Neural progenitor cell (in vitro differentiated cells): ENCODE measurements at regions not wholly inside any gene's neighbourhood (a gene's known extent, or its start where the extent isn't known, plus 50 kb on each side); places are given as distances from the start of the nearest gene placed in this dataset.

Source experiments
- DNase-seq: peaks from one replicate; pipeline ENCODE4 v3.0.0-alpha.2; 2016; ENCODE audit warnings: low spot score
- H2AFZ ChIP-seq: fragments of 200-600 bp; sonication (generic); replicated peaks from 2 replicates; pipeline ENCODE4 v1.6.1; 2016; ENCODE audit warnings: antibody characterized with exemption
- H3F3A ChIP-seq: fragments of 200-600 bp; sonication (generic); 2 replicates; pipeline ENCODE4 v1.6.1; 2016; ENCODE audit warnings: antibody characterized with exemption, low read depth
- H3K27ac ChIP-seq: fragments of 200-600 bp; sonication (generic); 2 replicates; pipeline ENCODE4 v1.5.1; 2016; ENCODE audit warnings: mild to moderate bottlenecking
- H3K27me3 ChIP-seq: fragments of 200-600 bp; sonication (generic); 2 replicates; pipeline ENCODE4 v1.6.1; 2016; ENCODE audit warnings: mild to moderate bottlenecking, moderate library complexity
- H3K36me3 ChIP-seq: fragments of 200-600 bp; sonication (generic); 2 replicates; pipeline ENCODE4 v1.5.1; 2016
- H3K4me1 ChIP-seq: fragments of 200-600 bp; sonication (generic); 2 replicates; pipeline ENCODE4 v1.6.1; 2016; ENCODE audit warnings: mixed run types
- H3K4me2 ChIP-seq: fragments of 200-600 bp; sonication (generic); 2 replicates; pipeline ENCODE4 v1.6.1; 2016
- H3K4me3 ChIP-seq: fragments of 200-600 bp; sonication (generic); 2 replicates; pipeline ENCODE4 v1.5.1; 2016
- H3K79me2 ChIP-seq: fragments of 200-600 bp; sonication (generic); 2 replicates; pipeline ENCODE4 v1.6.1; 2016; ENCODE audit warnings: low read depth
- H3K9ac ChIP-seq: fragments of 200-600 bp; sonication (generic); 2 replicates; pipeline ENCODE4 v1.6.1; 2016
- H3K9me3 ChIP-seq: fragments of 200-600 bp; sonication (generic); 2 replicates; pipeline ENCODE4 v1.5.1; 2016; ENCODE audit warnings: low read depth
- H4K20me1 ChIP-seq: fragments of 200-600 bp; sonication (generic); 2 replicates; pipeline ENCODE4 v1.6.1; 2016; ENCODE audit warnings: low read depth
- H3K27ac Mint-ChIP-seq: 3 replicates; pipeline ENCODE4 v1.8.0; 2021; ENCODE audit warnings: mixed read lengths
- H3K27me3 Mint-ChIP-seq: 2 replicates; pipeline ENCODE4 v1.8.0; 2022; ENCODE audit warnings: low read depth, mild to moderate bottlenecking, inconsistent platforms, moderate library complexity, mixed read lengths; ENCODE audit not compliant: insufficient read depth
- H3K36me3 Mint-ChIP-seq: 3 replicates; pipeline ENCODE4 v1.8.0; 2021; ENCODE audit warnings: mixed read lengths
- H3K4me1 Mint-ChIP-seq: 3 replicates; pipeline ENCODE4 v1.8.0; 2021; ENCODE audit warnings: mixed read lengths
- H3K4me3 Mint-ChIP-seq: 3 replicates; pipeline ENCODE4 v1.8.0; 2021; ENCODE audit warnings: mild to moderate bottlenecking, moderate library complexity, mixed read lengths
- H3K9me3 Mint-ChIP-seq: 3 replicates; pipeline ENCODE4 v1.8.0; 2020; ENCODE audit warnings: mixed read lengths
- EZH2 ChIP-seq: fragments of 200-600 bp; sonication (generic); IDR thresholded peaks from 2 replicates; pipeline ENCODE4 v1.6.1; 2017; ENCODE audit warnings: antibody characterized with exemption, mild to moderate bottlenecking, moderate library complexity
- EZH2phosphoT487 ChIP-seq: fragments of 200-600 bp; sonication (generic); IDR thresholded peaks from 2 replicates; pipeline ENCODE4 v1.6.1; 2017; ENCODE audit warnings: antibody characterized with exemption
- TF ChIP-seq, protein P1 (sequence below): fragments of 200-600 bp; sonication (generic); IDR thresholded peaks from 2 replicates; pipeline ENCODE4 v1.5.1; 2017; ENCODE audit warnings: antibody characterized with exemption, mild to moderate bottlenecking

DNA sequence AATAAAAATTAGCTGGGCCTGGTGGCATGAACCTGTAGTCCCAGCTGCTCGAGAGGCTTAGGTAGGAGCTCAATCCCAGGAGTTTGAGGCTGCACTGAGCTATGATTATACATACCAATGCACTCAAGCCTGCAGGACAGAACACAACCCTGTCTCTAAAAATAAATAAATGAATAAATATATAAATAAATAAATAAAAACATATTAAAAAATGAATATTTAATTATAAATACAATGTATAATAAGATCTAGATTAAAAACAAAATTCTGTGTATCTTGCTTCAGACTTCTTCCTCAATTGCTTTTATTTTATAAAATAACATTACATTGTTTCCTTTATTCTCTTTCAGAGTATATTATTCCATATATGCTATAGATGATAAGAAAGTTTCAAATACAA lies 1964.1 kb downstream of the PCDH9 start:
- DNase-seq = no peak
- H3K27ac Mint-ChIP-seq = no peak overlapping the region
- no peaks in the 10 kb centered on the region for H3K27me3 ChIP-seq
- H3K4me1 ChIP-seq = no peaks in the 10 kb centered on the region
- H3K9me3 Mint-ChIP-seq = peaks cover 5% of the 10 kb centered on the region
- no peak overlapping the region for H3K4me2 ChIP-seq
- no peaks in the 10 kb centered on the region for H3F3A ChIP-seq
- no peak overlapping the region for H3K4me3 ChIP-seq
- H3K9me3 ChIP-seq = no peaks in the 10 kb centered on the region
- H3K27me3 Mint-ChIP-seq = peaks cover 4% of the 10 kb centered on the region
- no peak overlapping the region for H3K27ac ChIP-seq
- no peak overlapping the region for H3K9ac ChIP-seq
- H3K79me2 ChIP-seq = no peaks in the 10 kb centered on the region
- no peaks in the 10 kb centered on the region for H4K20me1 ChIP-seq
- H3K4me1 Mint-ChIP-seq = peaks cover 6% of the 10 kb centered on the region
- TF ChIP-seq EZH2phosphoT487 = no peak
- no peak for TF ChIP-seq EZH2
- TF ChIP-seq, protein P1, sequence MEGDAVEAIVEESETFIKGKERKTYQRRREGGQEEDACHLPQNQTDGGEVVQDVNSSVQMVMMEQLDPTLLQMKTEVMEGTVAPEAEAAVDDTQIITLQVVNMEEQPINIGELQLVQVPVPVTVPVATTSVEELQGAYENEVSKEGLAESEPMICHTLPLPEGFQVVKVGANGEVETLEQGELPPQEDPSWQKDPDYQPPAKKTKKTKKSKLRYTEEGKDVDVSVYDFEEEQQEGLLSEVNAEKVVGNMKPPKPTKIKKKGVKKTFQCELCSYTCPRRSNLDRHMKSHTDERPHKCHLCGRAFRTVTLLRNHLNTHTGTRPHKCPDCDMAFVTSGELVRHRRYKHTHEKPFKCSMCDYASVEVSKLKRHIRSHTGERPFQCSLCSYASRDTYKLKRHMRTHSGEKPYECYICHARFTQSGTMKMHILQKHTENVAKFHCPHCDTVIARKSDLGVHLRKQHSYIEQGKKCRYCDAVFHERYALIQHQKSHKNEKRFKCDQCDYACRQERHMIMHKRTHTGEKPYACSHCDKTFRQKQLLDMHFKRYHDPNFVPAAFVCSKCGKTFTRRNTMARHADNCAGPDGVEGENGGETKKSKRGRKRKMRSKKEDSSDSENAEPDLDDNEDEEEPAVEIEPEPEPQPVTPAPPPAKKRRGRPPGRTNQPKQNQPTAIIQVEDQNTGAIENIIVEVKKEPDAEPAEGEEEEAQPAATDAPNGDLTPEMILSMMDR = no peak
- no peaks in the 10 kb centered on the region for H3K36me3 ChIP-seq
- no peaks in the 10 kb centered on the region for H3K36me3 Mint-ChIP-seq
- no peak overlapping the region for H3K4me3 Mint-ChIP-seq
- H2AFZ ChIP-seq = no peak overlapping the region

DNA sequence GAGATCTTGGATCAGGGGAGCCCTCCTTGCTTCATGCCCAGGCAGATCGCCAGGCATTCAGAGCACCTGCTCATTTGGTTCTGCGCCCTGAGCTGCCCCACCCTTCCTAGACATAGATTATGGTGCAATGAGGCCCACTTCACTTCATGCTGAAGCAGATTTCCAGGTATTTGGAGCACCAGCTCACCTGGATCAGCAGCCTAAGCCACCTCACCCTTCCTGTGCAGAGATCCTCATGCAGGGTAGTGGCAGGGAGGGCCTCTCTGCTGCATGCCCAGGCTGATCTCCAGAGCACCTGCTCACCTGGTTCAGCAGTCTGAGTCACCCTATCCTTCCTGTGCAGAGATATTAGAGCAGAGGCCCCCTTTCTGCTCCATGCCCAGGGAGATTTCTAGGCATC lies 1966.1 kb downstream of the PCDH9 start:
- H3K36me3 Mint-ChIP-seq = no peaks in the 10 kb centered on the region
- no peak for DNase-seq
- Histone ChIP-seq H3K4me3 (no peak overlapping the region), H3K36me3 (no peaks in the 10 kb centered on the region), H3F3A (no peaks in the 10 kb centered on the region), H3K79me2 (no peaks in the 10 kb centered on the region), H3K27me3 (no peaks in the 10 kb centered on the region), H4K20me1 (no peaks in the 10 kb centered on the region), H3K4me1 (no peaks in the 10 kb centered on the region), H3K27ac (no peak overlapping the region), H3K4me2 (no peak overlapping the region), H3K9ac (no peak overlapping the region), H2AFZ (no peak overlapping the region), H3K9me3 (no peaks in the 10 kb centered on the region)
- peaks cover 5% of the 10 kb centered on the region for H3K9me3 Mint-ChIP-seq
- no peak overlapping the region for H3K4me3 Mint-ChIP-seq
- H3K4me1 Mint-ChIP-seq = peaks cover 8% of the 10 kb centered on the region
- peaks cover 4% of the 10 kb centered on the region for H3K27me3 Mint-ChIP-seq
- no peak overlapping the region for H3K27ac Mint-ChIP-seq
- TF ChIP-seq, protein P1 = no peak
- TF ChIP-seq EZH2phosphoT487 (no peak), EZH2 (no peak)

DNA sequence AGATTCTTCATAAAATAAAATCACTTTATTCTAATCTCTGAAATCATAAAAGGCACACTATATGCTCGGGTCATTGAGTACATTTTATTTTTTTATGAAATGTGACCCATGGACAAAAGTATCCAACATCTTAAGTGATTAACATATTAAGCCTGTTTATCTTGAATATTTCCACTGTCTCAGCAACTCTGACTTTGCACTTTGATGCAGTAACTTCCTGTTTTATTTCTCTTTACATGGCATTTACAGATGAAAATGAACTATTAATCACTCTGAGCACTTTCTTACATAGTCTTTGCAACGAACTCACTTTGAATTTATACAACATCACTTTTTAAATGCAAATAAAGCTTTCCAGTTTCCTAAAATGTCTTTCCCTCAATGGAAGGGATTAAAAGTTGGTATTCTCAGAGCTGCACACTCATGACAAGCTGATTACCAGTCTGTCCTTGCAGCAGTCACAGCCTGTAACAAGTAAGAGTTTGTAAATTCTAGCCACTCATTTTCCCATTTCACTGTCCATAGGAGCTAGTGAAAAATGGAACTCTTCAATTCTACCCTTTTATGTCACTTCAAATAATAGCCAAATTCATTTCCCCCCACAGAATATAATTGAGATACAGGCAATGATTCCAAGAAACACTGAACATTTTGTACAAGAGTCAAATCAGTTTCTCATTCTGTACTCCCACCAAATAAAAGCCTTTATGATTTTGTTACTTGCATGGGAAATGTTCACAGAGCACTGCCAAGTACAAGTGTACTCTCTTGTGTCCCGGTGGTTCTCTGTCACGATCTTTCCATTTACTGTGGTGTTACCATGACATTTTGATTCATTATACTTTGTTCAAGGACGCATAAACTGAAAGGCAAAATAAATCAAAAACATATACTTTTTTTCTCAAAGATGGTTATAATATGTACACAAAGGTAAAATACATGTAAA lies 1968.9 kb downstream of the PCDH9 start:
- H3K36me3 ChIP-seq = no peaks in the 10 kb centered on the region

More for the DNA sequence above, 1968.9 kb downstream of the PCDH9 start:
- no peaks in the 10 kb centered on the region for H3K79me2 ChIP-seq
- no peak for TF ChIP-seq EZH2
- TF ChIP-seq, protein P1 = no peak
- no peak for TF ChIP-seq EZH2phosphoT487
- no peaks in the 10 kb centered on the region for H3F3A ChIP-seq
- H4K20me1 ChIP-seq = no peaks in the 10 kb centered on the region
- no peaks in the 10 kb centered on the region for H3K27me3 ChIP-seq
- H3K4me3 ChIP-seq = no peak overlapping the region
- no peak overlapping the region for H3K27ac ChIP-seq
- Mint-ChIP-seq H3K9me3 (peaks cover 5% of the 10 kb centered on the region), H3K4me1 (peaks cover 8% of the 10 kb centered on the region), H3K27ac (no peak overlapping the region), H3K36me3 (no peaks in the 10 kb centered on the region), H3K4me3 (no peak overlapping the region), H3K27me3 (peaks cover 4% of the 10 kb centered on the region)
- H3K9me3 ChIP-seq = no peaks in the 10 kb centered on the region
- no peak for DNase-seq
- no peak overlapping the region for H3K4me2 ChIP-seq
- H3K4me1 ChIP-seq = no peaks in the 10 kb centered on the region
- no peak overlapping the region for H2AFZ ChIP-seq
- no peak overlapping the region for H3K9ac ChIP-seq
